PC-9 (cell line): ENCODE measurements at regions not wholly inside any gene's neighbourhood (a gene's known extent, or its start where the extent isn't known, plus 50 kb on each side); places are given as distances from the start of the nearest gene placed in this dataset.

ENCODE experiments used
- BruUV-seq: library from RNA; stranded (reverse); fragments of 400-500 nt; replicated peaks from 2 replicates; lab custom pipeline; 2021; lab: Mats Ljungman, UMichigan
- CTCF ChIA-PET: fragments of 300-600 bp; sonication (Branson Sonifier 250); formaldehyde crosslinking; loops from one replicate; lab custom pipeline; 2022; ENCODE audit warnings: antibody characterized with exemption; lab: Charles Lee
- POLR2A ChIA-PET: fragments of 300-600 bp; sonication (Branson Sonifier 250); formaldehyde crosslinking; loops from one replicate; lab custom pipeline; 2022; ENCODE audit warnings: antibody characterized with exemption; ENCODE audit not compliant: unreplicated experiment; lab: Charles Lee
- DNase-seq, 2 experiments: peaks; one replicate each; pipeline versions ENCODE4 v3.0.0 to v3.0.0-alpha.2; 2015 to 2022; ENCODE audit warnings: mixed read lengths in 1 of 2
- H2AFZ ChIP-seq: fragments of 200-600 bp; sonication (generic); 2 replicates; pipeline ENCODE4 v1.8.1; 2017; ENCODE audit warnings: antibody characterized with exemption
- H3F3A ChIP-seq: fragments of 200-600 bp; sonication (generic); 2 replicates; pipeline ENCODE4 v1.8.1; 2017; ENCODE audit warnings: antibody characterized with exemption, mild to moderate bottlenecking, low read depth; ENCODE audit not compliant: insufficient read depth
- H3K27ac ChIP-seq: fragments of 200-600 bp; sonication (generic); 2 replicates; pipeline ENCODE4 v1.6.1; 2016; ENCODE audit warnings: mixed run types
- H3K27me3 ChIP-seq: fragments of 200-600 bp; sonication (generic); 2 replicates; pipeline ENCODE4 v1.6.1; 2016; ENCODE audit warnings: low read depth, mixed run types; ENCODE audit not compliant: insufficient read depth
- H3K36me3 ChIP-seq: fragments of 200-600 bp; sonication (generic); 2 replicates; pipeline ENCODE4 v1.6.1; 2016; ENCODE audit warnings: low read depth, mixed run types
- H3K4me1 ChIP-seq: fragments of 200-600 bp; sonication (generic); replicated peaks from 2 replicates; pipeline ENCODE4 v1.6.1; 2016; ENCODE audit warnings: mixed run types; ENCODE audit not compliant: insufficient read depth
- H3K4me2 ChIP-seq: fragments of 200-600 bp; sonication (generic); 2 replicates; pipeline ENCODE4 v1.6.1; 2017; ENCODE audit warnings: mixed run types
- H3K4me3 ChIP-seq: fragments of 200-600 bp; sonication (generic); 2 replicates; pipeline ENCODE4 v1.6.1; 2016; ENCODE audit warnings: mixed run types
- H3K79me2 ChIP-seq: fragments of 200-600 bp; sonication (generic); 2 replicates; pipeline ENCODE4 v1.6.1; 2017; ENCODE audit warnings: low read depth, mixed run types
- H3K9me2 ChIP-seq: fragments of 200-600 bp; sonication (generic); 2 replicates; pipeline ENCODE4 v1.8.1; 2017; ENCODE audit warnings: mild to moderate bottlenecking; ENCODE audit not compliant: insufficient read depth
- H3K9me3 ChIP-seq: fragments of 200-600 bp; sonication (generic); 2 replicates; pipeline ENCODE4 v1.8.1; 2016; ENCODE audit warnings: low read depth; ENCODE audit not compliant: insufficient read depth
- H4K20me1 ChIP-seq: fragments of 200-600 bp; sonication (generic); 2 replicates; pipeline ENCODE4 v1.8.1; 2017; ENCODE audit not compliant: insufficient read depth
- CTCF ChIP-seq: fragments of 200-600 bp; sonication (generic); conservative IDR thresholded peaks from 2 replicates; pipeline ENCODE4 v1.6.1; 2017; ENCODE audit warnings: mixed run types, antibody characterized with exemption, mild to moderate bottlenecking, moderate library complexity
- EZH2 ChIP-seq: fragments of 200-600 bp; sonication (generic); IDR thresholded peaks from 2 replicates; pipeline ENCODE4 v1.8.0; 2017; ENCODE audit warnings: antibody characterized with exemption, low read depth
- intact Hi-C: fragments of 100-400 bp; cut with micrococcal nuclease; formaldehyde crosslinking; loops from one replicate; pipeline ENCODE4 v1.10.0; 2022; ENCODE audit not compliant: unreplicated experiment

- H3K4me2 ChIP-seq, result no peak overlapping the region
- no peaks in the 10 kb centered on the region for H3K4me1 ChIP-seq
- ChIA-PET POLR2A (no interaction called here), CTCF (no interaction called here)
- no peak for TF ChIP-seq EZH2
- no peaks in the 10 kb centered on the region for H3K27me3 ChIP-seq
- DNase-seq, result no peak
- H3K9me3 ChIP-seq, result no peaks in the 10 kb centered on the region
- no peak overlapping the region for H3K27ac ChIP-seq
- H3K4me3 ChIP-seq, result no peak overlapping the region
- no peak overlapping the region for H2AFZ ChIP-seq
- BruUV-seq, result no TSS peak
- H3K79me2 ChIP-seq, result no peaks in the 10 kb centered on the region
- intact Hi-C loops, result no loop called here
- no peaks in the 10 kb centered on the region for H3K36me3 ChIP-seq
- no peaks in the 10 kb centered on the region for H4K20me1 ChIP-seq
- no peaks in the 10 kb centered on the region for H3F3A ChIP-seq
- no peaks in the 10 kb centered on the region; the same call in 1 of the 2 replicates for H3K9me2 ChIP-seq
Observed at GRCh38 chr2:76675212-76675611, 847.0 kb downstream of the LRRTM4 start.

- ChIA-PET CTCF (no interaction called here), POLR2A (no interaction called here)
- DNase-seq, result no peak
- Histone ChIP-seq H3K36me3 (no peaks in the 10 kb centered on the region), H3K27ac (no peak overlapping the region), H3K9me3 (no peaks in the 10 kb centered on the region), H3K27me3 (no peaks in the 10 kb centered on the region; the same call in 1 of the 2 replicates), H2AFZ (no peak overlapping the region), H3F3A (no peaks in the 10 kb centered on the region), H3K79me2 (no peaks in the 10 kb centered on the region), H3K4me2 (no peak overlapping the region), H3K9me2 (no peaks in the 10 kb centered on the region), H4K20me1 (no peaks in the 10 kb centered on the region), H3K4me1 (no peaks in the 10 kb centered on the region), H3K4me3 (no peak overlapping the region)
- intact Hi-C loops, result no loop called here
- TF ChIP-seq EZH2, result no peak
- no peak for TF ChIP-seq CTCF
- BruUV-seq, result no TSS peak
Observed at GRCh38 chr2:76672798-76673197, 849.4 kb downstream of the LRRTM4 start.

- POLR2A ChIA-PET, result no interaction called here
- no peak for TF ChIP-seq EZH2
- TF ChIP-seq CTCF, result no peak
Observed at GRCh38 chr2:76669966-76670465, 852.2 kb downstream of the LRRTM4 start.

GRCh38 chr2:76668279-76668678, 853.9 kb downstream of the LRRTM4 start:
- ChIA-PET POLR2A (no interaction called here), CTCF (no interaction called here)
- no peaks in the 10 kb centered on the region for H3K36me3 ChIP-seq
- BruUV-seq, result no TSS peak
- TF ChIP-seq CTCF, result no peak
- TF ChIP-seq EZH2, result no peak
- no peaks in the 10 kb centered on the region; the same call in 1 of the 2 replicates for H3K27me3 ChIP-seq
- no peak overlapping the region for H3K4me2 ChIP-seq
- H3F3A ChIP-seq, result no peaks in the 10 kb centered on the region
- no peak overlapping the region for H3K4me3 ChIP-seq
- H3K4me1 ChIP-seq, result no peaks in the 10 kb centered on the region
- intact Hi-C loops, result no loop called here
- peaks cover 3% of the 10 kb centered on the region; the same call in 1 of the 2 replicates for H4K20me1 ChIP-seq
- no peak overlapping the region for H2AFZ ChIP-seq
- H3K79me2 ChIP-seq, result no peaks in the 10 kb centered on the region
- no peak for DNase-seq
- H3K9me3 ChIP-seq, result no peaks in the 10 kb centered on the region
- no peak overlapping the region for H3K27ac ChIP-seq
- H3K9me2 ChIP-seq, result no peaks in the 10 kb centered on the region

More at GRCh38 chr2:76669966-76670465, 852.2 kb downstream of the LRRTM4 start:
- H3K27ac ChIP-seq, result no peak overlapping the region
- H3K4me3 ChIP-seq, result no peak overlapping the region
- H3K4me2 ChIP-seq, result no peak overlapping the region
- no TSS peak for BruUV-seq
- intact Hi-C loops, result no loop called here
- H3K9me2 ChIP-seq, result no peaks in the 10 kb centered on the region
- peaks cover 3% of the 10 kb centered on the region; the same call in 1 of the 2 replicates for H4K20me1 ChIP-seq
- H3K4me1 ChIP-seq, result no peaks in the 10 kb centered on the region
- H3K36me3 ChIP-seq, result no peaks in the 10 kb centered on the region
- no peaks in the 10 kb centered on the region for H3F3A ChIP-seq
- H2AFZ ChIP-seq, result no peak overlapping the region
- no peaks in the 10 kb centered on the region for H3K79me2 ChIP-seq
- CTCF ChIA-PET, result no interaction called here
- DNase-seq, result no peak
- no peaks in the 10 kb centered on the region; the same call in 1 of the 2 replicates for H3K27me3 ChIP-seq
- H3K9me3 ChIP-seq, result no peaks in the 10 kb centered on the region
